ENCODE measurements at regions not wholly inside any gene's neighbourhood (a gene's known extent, or its start where the extent isn't known, plus 50 kb on each side); places are given as distances from the start of the nearest gene placed in this dataset.
A peak's percentile ranks its signal among the peaks of the same experiment; 100 is the strongest.

DNA sequence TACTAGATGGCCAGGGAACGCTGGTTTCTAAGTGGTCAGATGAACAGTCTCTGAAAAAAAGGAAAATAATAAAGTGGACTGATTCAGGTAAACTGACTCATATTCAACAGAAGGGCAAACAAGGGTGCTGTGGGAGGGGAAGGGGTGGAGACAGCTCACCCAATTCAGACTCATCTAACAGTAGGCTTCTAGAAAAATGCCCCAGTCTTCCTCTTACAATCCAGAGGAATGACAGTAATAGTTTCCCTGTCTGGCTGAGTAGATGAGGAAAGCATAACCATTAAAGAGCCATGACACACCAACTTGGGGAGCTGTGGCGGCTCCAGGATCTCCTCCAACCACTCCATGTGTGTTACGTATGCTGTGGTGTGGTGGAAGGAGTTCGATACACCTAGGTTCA lies 231.4 kb upstream of the UMPS start:
- TF ChIP-seq, protein P1, sequence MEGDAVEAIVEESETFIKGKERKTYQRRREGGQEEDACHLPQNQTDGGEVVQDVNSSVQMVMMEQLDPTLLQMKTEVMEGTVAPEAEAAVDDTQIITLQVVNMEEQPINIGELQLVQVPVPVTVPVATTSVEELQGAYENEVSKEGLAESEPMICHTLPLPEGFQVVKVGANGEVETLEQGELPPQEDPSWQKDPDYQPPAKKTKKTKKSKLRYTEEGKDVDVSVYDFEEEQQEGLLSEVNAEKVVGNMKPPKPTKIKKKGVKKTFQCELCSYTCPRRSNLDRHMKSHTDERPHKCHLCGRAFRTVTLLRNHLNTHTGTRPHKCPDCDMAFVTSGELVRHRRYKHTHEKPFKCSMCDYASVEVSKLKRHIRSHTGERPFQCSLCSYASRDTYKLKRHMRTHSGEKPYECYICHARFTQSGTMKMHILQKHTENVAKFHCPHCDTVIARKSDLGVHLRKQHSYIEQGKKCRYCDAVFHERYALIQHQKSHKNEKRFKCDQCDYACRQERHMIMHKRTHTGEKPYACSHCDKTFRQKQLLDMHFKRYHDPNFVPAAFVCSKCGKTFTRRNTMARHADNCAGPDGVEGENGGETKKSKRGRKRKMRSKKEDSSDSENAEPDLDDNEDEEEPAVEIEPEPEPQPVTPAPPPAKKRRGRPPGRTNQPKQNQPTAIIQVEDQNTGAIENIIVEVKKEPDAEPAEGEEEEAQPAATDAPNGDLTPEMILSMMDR (IDR thresholded peaks at IDR 0.05; ENCODE audit: insufficient read depth, low read length, severe bottlenecking): no peak
- no peak overlapping the region for H3K4me3 ChIP-seq (ENCODE audit: low read depth, low read length)
- H3K27me3 ChIP-seq (ENCODE audit: control insufficient read depth, insufficient read depth, low read length): peaks cover 8% of the 10 kb centered on the region
- FAIRE-seq: no peak
- no peaks in the 10 kb centered on the region for H3K36me3 ChIP-seq (ENCODE audit: control insufficient read depth, insufficient read depth, low read length)
- peak; percentile 67 for DNase-seq (ENCODE audit: low read depth)

GRCh38 chr3:124504332-124505059 lies 225.8 kb upstream of the UMPS start:
- FAIRE-seq (no peak), DNase-seq (ENCODE audit: low read depth) (no peak)
- Histone ChIP-seq H3K4me3 (ENCODE audit: low read depth, low read length) (no peak overlapping the region), H3K27me3 (ENCODE audit: control insufficient read depth, insufficient read depth, low read length) (peaks cover 9% of the 10 kb centered on the region), H3K36me3 (ENCODE audit: control insufficient read depth, insufficient read depth, low read length) (no peaks in the 10 kb centered on the region)
- TF ChIP-seq, protein P1 (IDR thresholded peaks at IDR 0.05; ENCODE audit: insufficient read depth, low read length, severe bottlenecking): no peak

- FAIRE-seq: no peak
- DNase-seq (ENCODE audit: low read depth): no peak
- Histone ChIP-seq H3K27me3 (ENCODE audit: control insufficient read depth, insufficient read depth, low read length) (no peaks in the 10 kb centered on the region), H3K4me3 (ENCODE audit: low read depth, low read length) (no peak overlapping the region), H3K36me3 (ENCODE audit: control insufficient read depth, insufficient read depth, low read length) (no peaks in the 10 kb centered on the region)
- TF ChIP-seq, protein P1 (IDR thresholded peaks at IDR 0.05; ENCODE audit: insufficient read depth, low read length, severe bottlenecking): no peak
Measured at GRCh38 chr3:124509884-124510283, 220.4 kb upstream of the UMPS start.

DNA sequence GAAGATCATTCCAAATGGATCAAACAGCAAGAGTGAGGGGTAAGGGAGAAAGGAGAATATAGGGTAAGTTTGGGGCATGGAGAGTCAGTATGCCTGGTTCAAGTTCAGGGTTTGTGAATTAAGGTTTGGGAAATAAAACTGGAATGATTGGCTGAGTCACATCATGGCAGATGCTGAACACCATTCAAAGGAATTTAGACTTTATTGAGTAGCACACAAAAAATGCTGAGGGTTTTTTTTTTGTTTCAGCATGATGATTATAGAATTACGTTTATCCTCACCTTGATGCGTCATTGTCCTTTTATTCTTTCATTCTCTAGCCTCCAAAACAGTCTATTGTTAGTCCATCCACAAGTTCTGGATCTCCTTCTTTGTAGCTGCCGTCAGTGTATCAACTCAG lies 220.0 kb upstream of the UMPS start:
- DNase-seq (ENCODE audit: low read depth) (peak; percentile 91), FAIRE-seq (no peak)
- Histone ChIP-seq H3K36me3 (ENCODE audit: control insufficient read depth, insufficient read depth, low read length) (no peaks in the 10 kb centered on the region), H3K4me3 (ENCODE audit: low read depth, low read length) (no peak overlapping the region), H3K27me3 (ENCODE audit: control insufficient read depth, insufficient read depth, low read length) (no peaks in the 10 kb centered on the region)
- TF ChIP-seq, protein P1 (IDR thresholded peaks at IDR 0.05; ENCODE audit: insufficient read depth, low read length, severe bottlenecking): no peak

- no peaks in the 10 kb centered on the region for H3K36me3 ChIP-seq (ENCODE audit: control insufficient read depth, insufficient read depth, low read length)
- TF ChIP-seq, protein P1 (IDR thresholded peaks at IDR 0.05; ENCODE audit: insufficient read depth, low read length, severe bottlenecking): no peak
- FAIRE-seq: no peak
- no peak overlapping the region for H3K4me3 ChIP-seq (ENCODE audit: low read depth, low read length)
- DNase-seq (ENCODE audit: low read depth): no peak
- no peaks in the 10 kb centered on the region for H3K27me3 ChIP-seq (ENCODE audit: control insufficient read depth, insufficient read depth, low read length)
Measured at GRCh38 chr3:124512881-124513609, 217.2 kb upstream of the UMPS start.

Data from bronchial epithelial cell (primary cell).